KMS-11 (cell line): ENCODE measurements at regions not wholly inside any gene's neighbourhood (a gene's known extent, or its start where the extent isn't known, plus 50 kb on each side); places are given as distances from the start of the nearest gene placed in this dataset.
A peak's percentile ranks its signal among the peaks of the same experiment; 100 is the strongest.

ENCODE experiments used
- H2AFZ ChIP-seq: fragments of 200-600 bp; sonication (generic); 2 replicates; pipeline ENCODE4 v1.6.1; 2016; ENCODE audit warnings: antibody characterized with exemption, mixed run types, low read depth
- H3K27ac ChIP-seq: fragments of 200-600 bp; sonication (generic); 2 replicates; pipeline ENCODE4 v1.6.1; 2016; ENCODE audit warnings: mild to moderate bottlenecking, mixed run types
- H3K27me3 ChIP-seq: fragments of 200-600 bp; sonication (generic); 2 replicates; pipeline ENCODE4 v1.6.1; 2017; ENCODE audit warnings: mild to moderate bottlenecking, low read depth, mixed run types, moderate library complexity; ENCODE audit not compliant: insufficient read depth
- H3K36me3 ChIP-seq: fragments of 200-600 bp; sonication (generic); 2 replicates; pipeline ENCODE4 v1.6.1; 2017; ENCODE audit warnings: mild to moderate bottlenecking, mixed run types; ENCODE audit not compliant: insufficient read depth
- H3K4me1 ChIP-seq: fragments of 200-600 bp; sonication (generic); 2 replicates; pipeline ENCODE4 v1.6.1; 2016; ENCODE audit warnings: mild to moderate bottlenecking, low read depth, mixed run types; ENCODE audit not compliant: poor library complexity, severe bottlenecking
- H3K4me2 ChIP-seq: fragments of 200-600 bp; sonication (generic); 2 replicates; pipeline ENCODE4 v1.7.0; 2016; ENCODE audit warnings: mild to moderate bottlenecking, mixed run types
- H3K4me3 ChIP-seq: fragments of 200-600 bp; sonication (generic); IDR thresholded peaks from 2 replicates; pipeline ENCODE4 v1.6.1; 2017; ENCODE audit warnings: low read depth, low read length, mixed read lengths; ENCODE audit not compliant: insufficient read depth
- H3K79me2 ChIP-seq: fragments of 200-600 bp; sonication (generic); 2 replicates; pipeline ENCODE4 v1.6.1; 2016; ENCODE audit warnings: low read depth, mixed run types; ENCODE audit not compliant: insufficient read depth
- H3K9ac ChIP-seq: fragments of 200-600 bp; sonication (generic); 2 replicates; pipeline ENCODE4 v1.6.1; 2016; ENCODE audit warnings: mild to moderate bottlenecking, mixed run types
- H4K20me1 ChIP-seq: fragments of 200-600 bp; sonication (generic); 2 replicates; pipeline ENCODE4 v1.6.1; 2016; ENCODE audit warnings: mild to moderate bottlenecking, mixed run types; ENCODE audit not compliant: insufficient read depth
- CTCF ChIP-seq: fragments of 200-600 bp; sonication (generic); conservative IDR thresholded peaks from 2 replicates; pipeline ENCODE4 v1.6.1; 2017; ENCODE audit warnings: low read depth, mild to moderate bottlenecking, antibody characterized with exemption, low read length, moderate library complexity, mixed read lengths

- Histone ChIP-seq H4K20me1 (no peaks in the 10 kb centered on the region), H2AFZ (no peak overlapping the region), H3K9ac (no peak overlapping the region), H3K27ac (no peak overlapping the region), H3K36me3 (no peaks in the 10 kb centered on the region), H3K27me3 (no peaks in the 10 kb centered on the region), H3K4me1 (no peaks in the 10 kb centered on the region), H3K79me2 (no peaks in the 10 kb centered on the region), H3K4me2 (no peak overlapping the region), H3K4me3 (no peak overlapping the region)
- TF ChIP-seq CTCF: no peak
Observed at GRCh38 chr12:74647256-74647655, 109.6 kb downstream of the ATXN7L3B start.

- no peaks in the 10 kb centered on the region for H3K4me1 ChIP-seq
- H3K36me3 ChIP-seq: no peaks in the 10 kb centered on the region
- no peak for TF ChIP-seq CTCF
- H3K4me2 ChIP-seq: no peak overlapping the region
- H4K20me1 ChIP-seq: no peaks in the 10 kb centered on the region
- H3K27ac ChIP-seq: no peak overlapping the region
- no peaks in the 10 kb centered on the region for H3K79me2 ChIP-seq
- no peak overlapping the region for H3K4me3 ChIP-seq
- H3K27me3 ChIP-seq: no peaks in the 10 kb centered on the region
- no peak overlapping the region for H3K9ac ChIP-seq
- H2AFZ ChIP-seq: no peak overlapping the region
Observed at GRCh38 chr12:74656251-74656650, 118.6 kb downstream of the ATXN7L3B start.

GRCh38 chr12:74660442-74660841 lies 122.8 kb downstream of the ATXN7L3B start:
- no peaks in the 10 kb centered on the region for H3K79me2 ChIP-seq
- H3K36me3 ChIP-seq: no peaks in the 10 kb centered on the region
- H2AFZ ChIP-seq: no peak overlapping the region
- H3K27ac ChIP-seq: no peak overlapping the region
- no peak overlapping the region for H3K4me3 ChIP-seq
- H3K4me1 ChIP-seq: peaks cover 7% of the 10 kb centered on the region
- TF ChIP-seq CTCF: no peak
- H3K27me3 ChIP-seq: no peaks in the 10 kb centered on the region
- H3K9ac ChIP-seq: no peak overlapping the region
- no peak overlapping the region for H3K4me2 ChIP-seq
- no peaks in the 10 kb centered on the region for H4K20me1 ChIP-seq

GRCh38 chr12:74663958-74664357 lies 126.3 kb downstream of the ATXN7L3B start:
- no peaks in the 10 kb centered on the region for H3K36me3 ChIP-seq
- H3K27me3 ChIP-seq: no peaks in the 10 kb centered on the region
- no peak for TF ChIP-seq CTCF
- no peak overlapping the region for H3K4me2 ChIP-seq
- peaks cover 21% of the 10 kb centered on the region for H3K4me1 ChIP-seq
- H4K20me1 ChIP-seq: no peaks in the 10 kb centered on the region
- no peaks in the 10 kb centered on the region for H3K79me2 ChIP-seq
- H3K9ac ChIP-seq: no peak overlapping the region
- no peak overlapping the region for H2AFZ ChIP-seq
- no peak overlapping the region for H3K4me3 ChIP-seq
- no peak overlapping the region for H3K27ac ChIP-seq

- no peaks in the 10 kb centered on the region for H4K20me1 ChIP-seq
- H3K4me3 ChIP-seq: no peak overlapping the region
- H2AFZ ChIP-seq: peak overlapping the region; percentile 19; the same call in 1 of the 2 replicates
- H3K4me1 ChIP-seq: peaks cover 21% of the 10 kb centered on the region
- H3K9ac ChIP-seq: no peak overlapping the region
- H3K27ac ChIP-seq: peak overlapping the region; percentile 2; the same call in 1 of the 2 replicates
- H3K36me3 ChIP-seq: no peaks in the 10 kb centered on the region
- H3K27me3 ChIP-seq: no peaks in the 10 kb centered on the region
- H3K4me2 ChIP-seq: peak overlapping the region; percentile 37
- no peak for TF ChIP-seq CTCF
- H3K79me2 ChIP-seq: no peaks in the 10 kb centered on the region
Observed at GRCh38 chr12:74665690-74666089, 128.1 kb downstream of the ATXN7L3B start.
